Neutrophil (primary cell): ENCODE measurements at regions not wholly inside any gene's neighbourhood (a gene's known extent, or its start where the extent isn't known, plus 50 kb on each side); places are given as distances from the start of the nearest gene placed in this dataset.
"Not testable (repeated sequence)": the region's sequence is repeated elsewhere in the genome, so short reads cannot be mapped to it uniquely, and the experiment has no call there.

Source experiments
- H3K27ac ChIP-seq: fragments of 200-600 bp; sonication (generic); 2 replicates; pipeline ENCODE4 v1.5.1; 2016; ENCODE audit warnings: mild to moderate bottlenecking, moderate library complexity
- H3K27me3 ChIP-seq: fragments of 200-600 bp; sonication (generic); 2 replicates; pipeline ENCODE4 v1.6.0; 2016; ENCODE audit warnings: mild to moderate bottlenecking
- H3K36me3 ChIP-seq: fragments of 200-600 bp; sonication (generic); 2 replicates; pipeline ENCODE4 v1.5.1; 2017
- H3K4me1 ChIP-seq, 2 experiments: fragments of 200-600 bp in 1 of 2; sonication (generic) in 1 of 2; 1 replicate in 1 of 2; 2 replicates in 1 of 2; pipeline versions ENCODE4 v1.5.1 to v1.6.1; 2013 to 2016; ENCODE audit warnings: low read depth in 1 of 2, low read length in 1 of 2, mild to moderate bottlenecking in 1 of 2, moderate library complexity in 1 of 2; ENCODE audit not compliant: control insufficient read depth in 1 of 2, insufficient read depth in 1 of 2
- H3K4me3 ChIP-seq, 2 experiments: fragments of 200-600 bp in 1 of 2; sonication (generic) in 1 of 2; 1 replicate in 1 of 2; 2 replicates in 1 of 2; pipeline ENCODE4 v1.5.1; 2013 to 2016; ENCODE audit warnings: low read depth in 1 of 2, low read length in 1 of 2, mild to moderate bottlenecking in 1 of 2, moderate library complexity in 1 of 2
- H3K9me3 ChIP-seq: fragments of 200-600 bp; sonication (generic); 2 replicates; pipeline ENCODE4 v1.5.1; 2016
- CTCF ChIP-seq: fragments of 200-600 bp; sonication (generic); IDR thresholded peaks from 2 replicates; pipeline ENCODE4 v1.5.1; 2016; ENCODE audit warnings: antibody characterized with exemption

- Histone ChIP-seq H3K27me3 (no peaks in the 10 kb centered on the region), H3K4me3 (peak overlapping the region; percentile 38 to 45), H3K4me1 (peaks cover 62 to 64% of the 10 kb centered on the region in 2 experiments), H3K27ac (peak overlapping the region; percentile 97), H3K9me3 (no peaks in the 10 kb centered on the region), H3K36me3 (no peaks in the 10 kb centered on the region)
- no peak for TF ChIP-seq CTCF
These were observed 173.4 kb downstream of the TOMM20 start for GRCh38 chr1:234955107-234955731.

- peak overlapping the region in 1 of 2 experiments; percentile 38 for H3K4me3 ChIP-seq
- no peaks in the 10 kb centered on the region for H3K36me3 ChIP-seq
- peaks cover 56 to 58% of the 10 kb centered on the region in 2 experiments for H3K4me1 ChIP-seq
- no peaks in the 10 kb centered on the region for H3K27me3 ChIP-seq
- TF ChIP-seq CTCF: no peak
- no peaks in the 10 kb centered on the region for H3K9me3 ChIP-seq
- peak overlapping the region; percentile 97 for H3K27ac ChIP-seq
These were observed 174.0 kb downstream of the TOMM20 start for GRCh38 chr1:234954613-234955012.

- Histone ChIP-seq H3K4me3 (no peak overlapping the region), H3K36me3 (no peaks in the 10 kb centered on the region), H3K9me3 (no peaks in the 10 kb centered on the region), H3K27ac (peak overlapping the region; percentile 97), H3K4me1 (peaks cover 48 to 50% of the 10 kb centered on the region in 2 experiments), H3K27me3 (no peaks in the 10 kb centered on the region)
- TF ChIP-seq CTCF: no peak
These were observed 174.8 kb downstream of the TOMM20 start for GRCh38 chr1:234953655-234954405.

- Histone ChIP-seq H3K9me3 (no peaks in the 10 kb centered on the region), H3K36me3 (no peaks in the 10 kb centered on the region), H3K27me3 (no peaks in the 10 kb centered on the region), H3K27ac (no peak overlapping the region), H3K4me3 (no peak overlapping the region), H3K4me1 (peaks cover 17 to 18% of the 10 kb centered on the region in 2 experiments)
- TF ChIP-seq CTCF: no peak
These were observed 178.0 kb downstream of the TOMM20 start for GRCh38 chr1:234950598-234950997.

- H3K36me3 ChIP-seq: not testable (repeated sequence)
- H3K4me1 ChIP-seq: peaks cover 17% of the 10 kb centered on the region in 2 experiments
These were observed 179.1 kb downstream of the TOMM20 start for GRCh38 chr1:234949528-234949927.

More at GRCh38 chr1:234949528-234949927, 179.1 kb downstream of the TOMM20 start:
- H3K27ac ChIP-seq, H3K4me3 ChIP-seq, H3K9me3 ChIP-seq, H3K27me3 ChIP-seq: not testable (repeated sequence)
